ENCODE measurements at regions not wholly inside any gene's neighbourhood (a gene's known extent, or its start where the extent isn't known, plus 50 kb on each side); places are given as distances from the start of the nearest gene placed in this dataset.

DNA sequence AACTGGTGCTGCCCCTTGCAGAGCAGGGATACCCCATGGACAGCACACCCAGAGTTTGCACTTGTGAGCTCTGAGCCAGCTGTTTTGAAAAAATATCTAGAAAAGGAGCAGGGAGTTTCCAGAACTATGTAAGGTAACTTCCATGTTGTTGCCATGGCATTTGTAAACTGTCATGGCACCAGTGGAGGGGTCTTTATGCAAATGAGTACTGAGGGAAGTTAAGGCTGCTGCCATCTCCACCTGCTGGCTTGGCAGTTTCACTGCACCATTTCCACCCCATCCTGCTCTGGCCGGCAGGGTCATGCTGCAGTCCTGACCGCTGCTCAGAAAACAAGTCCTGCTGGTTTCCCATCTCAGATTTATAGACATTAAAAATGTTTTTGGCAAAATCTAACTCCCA, 52.3 kb upstream of the SNTG2 start:
- no peak for DNase-seq (ENCODE audit: low spot score)

DNA sequence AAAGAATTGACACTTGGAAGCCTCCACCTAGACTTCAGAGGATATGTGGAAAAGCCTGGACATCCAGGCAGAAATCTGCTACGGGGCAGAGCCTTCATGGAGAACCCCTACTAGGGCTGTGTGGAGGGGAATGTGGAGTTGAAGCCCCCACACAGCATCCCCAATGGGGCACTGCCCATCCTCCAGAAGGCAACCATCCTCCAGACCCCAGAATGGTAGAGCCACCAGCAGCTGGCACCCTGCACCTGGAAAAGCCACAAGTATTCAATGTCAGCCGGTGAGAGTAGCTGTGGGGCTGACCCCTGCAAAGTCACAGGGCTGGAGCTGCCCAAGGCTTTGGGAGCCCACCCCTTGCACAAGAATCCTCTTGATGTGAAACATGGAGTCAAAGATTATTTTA, 53.6 kb upstream of the SNTG2 start:
- DNase-seq (ENCODE audit: low spot score) = no peak

DNA sequence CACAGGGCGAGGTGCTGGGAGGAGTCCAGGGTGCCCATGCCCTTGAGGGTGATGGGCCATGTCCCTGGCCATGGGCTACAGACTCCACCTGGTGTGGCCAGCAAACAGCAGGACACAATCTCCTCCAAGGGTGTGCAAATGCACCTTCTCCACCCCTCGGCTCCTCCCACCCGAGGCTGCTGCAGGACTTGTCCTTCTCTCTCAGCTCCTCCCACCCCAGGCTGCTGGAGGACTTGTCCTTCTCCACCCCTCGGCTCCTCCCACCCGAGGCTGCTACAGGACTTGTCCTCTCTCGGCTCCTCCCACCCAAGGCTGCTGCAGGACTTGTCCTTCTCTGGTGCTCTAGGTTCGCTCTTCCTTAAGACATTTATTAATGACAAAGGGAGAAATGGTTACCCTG, 57.3 kb upstream of the SNTG2 start:
- no peak for DNase-seq (ENCODE audit: low spot score)

DNA sequence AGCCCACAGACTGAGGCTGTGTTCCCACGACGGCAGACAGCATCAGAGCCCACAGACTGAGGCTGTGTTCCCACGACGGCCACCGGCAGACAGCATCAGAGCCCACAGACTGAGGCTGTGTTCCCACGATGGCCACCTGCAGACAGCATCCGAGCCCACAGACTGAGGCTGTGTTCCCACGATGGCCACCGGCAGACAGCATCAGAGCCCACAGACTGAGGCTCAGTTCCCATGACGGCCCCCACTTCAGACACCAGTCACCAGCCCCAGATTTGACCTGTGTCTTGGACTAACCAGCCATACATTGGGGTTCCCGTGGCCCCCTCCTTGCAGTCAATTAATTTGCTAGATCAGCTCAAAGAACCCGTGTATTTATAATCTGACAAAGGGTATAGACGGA, 57.8 kb upstream of the SNTG2 start:
- DNase-seq (ENCODE audit: low spot score) = no peak

DNA sequence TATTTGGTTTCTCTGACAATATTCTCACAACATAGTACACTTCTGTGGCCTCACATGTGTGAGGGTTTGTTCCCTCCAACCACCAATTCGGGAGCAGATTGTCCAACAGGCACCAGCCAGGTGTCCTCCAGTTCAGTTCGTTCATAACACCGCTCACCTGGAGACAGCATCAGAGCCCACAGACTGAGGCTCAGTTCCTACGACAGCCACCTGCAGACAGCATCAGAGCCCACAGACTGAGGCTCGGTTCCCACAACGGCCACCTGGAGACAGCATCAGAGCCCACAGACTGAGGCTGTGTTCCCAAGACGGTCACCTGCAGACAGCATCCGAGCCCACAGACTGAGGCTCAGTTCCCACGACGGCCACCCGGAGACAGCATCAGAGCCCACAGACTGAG, 58.2 kb upstream of the SNTG2 start:
- no peak for DNase-seq (ENCODE audit: low spot score)

DNA sequence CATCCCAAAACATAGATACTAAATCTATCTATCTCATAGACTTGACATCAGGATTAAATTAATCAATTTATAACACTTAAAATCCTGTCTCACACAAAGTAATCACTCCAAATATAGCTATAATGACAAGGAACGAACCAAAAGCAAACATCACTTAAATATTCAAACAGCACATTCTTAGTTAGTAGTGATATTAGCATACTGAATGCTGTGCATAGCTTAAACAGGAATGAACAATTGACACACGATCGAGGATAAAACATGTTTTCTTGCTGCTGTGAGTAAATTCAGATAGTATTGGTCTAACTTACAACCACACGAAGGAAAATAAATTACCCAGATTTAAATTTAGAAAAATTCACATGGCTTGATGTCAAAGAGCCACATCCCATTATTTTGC, 58.9 kb upstream of the SNTG2 start:
- DNase-seq (ENCODE audit: low spot score) = no peak

DNA sequence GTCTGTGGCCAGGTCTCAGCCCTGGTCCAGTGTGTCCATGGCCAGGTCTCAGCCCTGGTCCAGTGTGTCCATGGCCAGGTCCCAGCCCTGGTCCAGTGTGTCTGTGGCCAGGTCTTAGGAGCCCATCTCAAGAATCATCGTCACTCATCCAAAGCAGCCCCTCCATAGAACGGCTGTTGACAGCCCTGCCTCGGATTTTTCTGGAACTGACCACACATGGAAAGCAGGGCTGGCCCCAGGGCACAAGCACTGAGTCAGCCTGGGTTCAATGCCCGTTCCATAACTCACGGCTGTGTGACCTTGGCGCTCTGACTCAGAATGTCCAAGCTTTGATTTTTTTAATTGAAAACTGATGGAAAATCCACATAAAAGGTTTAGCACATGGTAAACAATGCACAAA, 59.9 kb upstream of the SNTG2 start:
- no peak for DNase-seq (ENCODE audit: low spot score)

DNA sequence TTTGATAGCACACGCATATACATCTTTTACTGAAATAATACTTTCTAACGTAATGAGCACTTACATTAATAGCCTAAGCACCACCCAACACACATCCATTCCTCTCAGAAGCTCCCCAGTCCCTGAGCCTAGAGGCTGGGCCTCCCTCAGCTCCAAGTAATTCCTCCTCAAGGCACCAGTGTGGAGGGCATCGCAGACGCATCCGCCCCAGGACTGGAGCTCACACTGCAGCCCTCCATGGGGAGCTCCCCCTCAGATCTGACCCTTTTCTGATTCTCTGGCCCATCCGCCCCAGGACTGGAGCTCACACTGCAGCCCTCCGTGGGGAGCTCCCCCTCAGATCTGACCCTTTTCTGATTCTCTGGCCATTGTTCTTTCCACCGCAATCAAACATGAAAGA, 60.4 kb upstream of the SNTG2 start:
- DNase-seq (ENCODE audit: low spot score) = no peak

DNA sequence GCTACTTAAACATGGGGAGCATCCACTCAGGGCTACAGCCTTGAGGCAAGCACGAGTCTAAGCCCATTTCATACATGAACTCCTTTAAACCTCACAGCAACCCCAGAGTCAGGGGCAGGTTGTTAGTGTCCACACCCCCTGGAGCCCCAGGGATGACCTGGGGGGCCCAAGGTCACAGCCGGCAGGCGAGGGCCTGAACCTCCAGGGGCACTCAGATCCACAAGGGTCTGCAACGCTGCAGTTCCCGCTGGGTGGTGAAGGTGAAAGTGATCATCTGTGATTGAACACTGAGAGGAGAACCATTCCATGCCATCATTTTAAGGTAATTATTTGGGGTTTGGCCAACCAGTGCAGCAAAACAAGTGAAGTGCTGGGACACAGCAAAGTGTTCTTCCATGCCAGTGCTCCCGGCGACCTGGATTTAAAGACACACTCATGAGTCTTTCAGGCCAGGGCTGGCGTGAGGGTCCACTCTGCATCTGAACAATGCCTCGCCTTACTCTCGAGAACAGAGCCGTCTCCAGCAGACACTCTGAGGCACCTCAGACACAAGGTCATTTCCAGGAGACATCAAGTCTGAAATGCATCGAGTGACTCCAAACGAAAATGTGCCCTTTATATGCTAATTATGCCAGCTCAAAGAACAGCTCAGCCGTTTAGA, 61.6 kb upstream of the SNTG2 start:
- DNase-seq (ENCODE audit: low spot score) = no peak

DNA sequence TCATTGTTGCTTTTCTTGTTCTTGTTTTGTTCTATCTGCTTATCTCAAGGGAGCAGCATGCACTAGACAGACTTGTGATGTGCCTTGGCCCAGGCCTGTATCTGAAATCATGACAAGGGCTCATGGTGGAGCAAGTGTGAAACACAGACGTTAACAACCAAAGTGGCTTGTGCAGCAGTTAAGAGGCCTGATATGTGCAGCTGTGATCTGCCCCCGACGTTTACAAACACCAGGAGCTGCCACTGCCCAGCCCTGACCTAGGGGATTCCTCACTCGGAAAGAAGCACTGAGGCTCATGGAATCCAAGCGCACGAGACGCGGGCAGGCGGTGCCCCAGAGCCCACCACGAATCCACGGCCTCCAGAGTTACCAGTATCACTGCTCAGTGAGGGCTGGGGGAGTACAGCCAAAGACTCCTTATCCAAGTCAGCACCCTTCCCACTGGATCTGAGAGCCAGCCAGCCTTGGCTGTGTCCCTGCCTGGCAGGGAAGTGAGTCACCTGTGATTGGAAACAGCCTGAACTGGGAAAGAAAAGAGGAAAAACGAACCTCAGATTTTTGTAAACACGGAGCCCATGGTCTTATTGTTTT, 62.3 kb upstream of the SNTG2 start:
- DNase-seq (ENCODE audit: low spot score) = no peak

DNA sequence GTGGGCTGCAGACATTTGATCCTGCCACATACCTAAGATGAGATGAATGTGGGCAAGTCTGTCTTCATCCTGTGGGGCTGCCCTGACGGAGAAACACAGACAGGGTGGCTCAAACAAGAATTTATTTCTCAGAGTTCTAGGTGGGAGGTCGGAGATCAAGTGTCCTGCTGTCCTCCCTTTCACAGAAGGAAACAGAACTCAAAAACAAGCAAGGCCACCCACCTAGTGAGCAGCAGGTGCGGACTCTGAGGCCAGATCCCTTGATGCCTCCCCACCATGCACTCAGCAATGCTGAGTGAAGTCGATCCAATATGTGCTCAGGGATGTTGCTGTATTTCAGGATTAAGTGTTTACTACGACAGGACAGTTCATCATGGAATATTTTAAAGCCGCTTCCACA, 63.0 kb upstream of the SNTG2 start:
- DNase-seq (ENCODE audit: low spot score) = no peak

DNA sequence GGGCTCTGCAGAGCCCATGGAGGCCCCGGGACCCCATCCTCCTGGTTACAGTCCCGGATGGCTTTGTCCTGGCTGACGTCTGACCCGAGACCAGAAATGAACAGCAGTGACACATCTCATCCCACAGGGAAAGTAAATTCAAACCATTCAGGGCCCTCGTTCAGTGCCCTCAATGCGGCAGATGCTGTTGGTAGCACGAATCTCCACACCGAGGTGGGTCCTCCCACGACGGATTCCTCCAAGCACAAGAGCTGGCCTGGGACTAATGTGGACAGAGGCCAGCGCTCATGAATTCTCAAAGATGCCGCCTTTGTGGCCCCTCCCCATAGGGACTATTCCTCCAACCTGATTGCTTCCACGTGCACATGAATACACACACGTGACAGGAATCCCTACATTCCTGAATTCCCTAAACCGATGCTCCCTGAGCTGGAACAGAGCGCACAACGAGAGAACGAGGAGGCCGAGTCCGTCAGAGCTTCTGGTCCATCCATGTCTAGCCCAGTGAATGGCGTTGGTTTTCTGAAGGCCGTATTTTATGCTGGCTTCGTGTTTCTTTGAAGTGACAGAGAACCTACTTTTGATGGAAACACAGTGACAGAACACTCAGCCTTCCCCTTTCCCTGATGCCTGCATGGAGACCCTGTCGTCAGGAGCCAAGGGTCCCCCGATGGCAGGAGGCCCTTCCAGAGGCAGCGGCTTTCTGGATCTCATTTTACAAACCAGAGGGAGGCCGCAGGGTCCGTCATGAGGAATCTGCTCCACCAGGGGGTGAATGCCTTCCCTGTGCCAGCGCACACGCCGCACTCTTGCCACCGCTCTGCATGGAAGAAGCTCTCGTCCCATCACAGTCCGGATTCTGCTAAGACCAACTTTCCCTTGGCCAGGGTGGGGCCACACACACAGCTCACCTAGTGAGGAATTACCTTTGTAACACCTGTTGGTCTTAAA, 64.3 kb upstream of the SNTG2 start:
- DNase-seq (ENCODE audit: low spot score) = no peak

DNA sequence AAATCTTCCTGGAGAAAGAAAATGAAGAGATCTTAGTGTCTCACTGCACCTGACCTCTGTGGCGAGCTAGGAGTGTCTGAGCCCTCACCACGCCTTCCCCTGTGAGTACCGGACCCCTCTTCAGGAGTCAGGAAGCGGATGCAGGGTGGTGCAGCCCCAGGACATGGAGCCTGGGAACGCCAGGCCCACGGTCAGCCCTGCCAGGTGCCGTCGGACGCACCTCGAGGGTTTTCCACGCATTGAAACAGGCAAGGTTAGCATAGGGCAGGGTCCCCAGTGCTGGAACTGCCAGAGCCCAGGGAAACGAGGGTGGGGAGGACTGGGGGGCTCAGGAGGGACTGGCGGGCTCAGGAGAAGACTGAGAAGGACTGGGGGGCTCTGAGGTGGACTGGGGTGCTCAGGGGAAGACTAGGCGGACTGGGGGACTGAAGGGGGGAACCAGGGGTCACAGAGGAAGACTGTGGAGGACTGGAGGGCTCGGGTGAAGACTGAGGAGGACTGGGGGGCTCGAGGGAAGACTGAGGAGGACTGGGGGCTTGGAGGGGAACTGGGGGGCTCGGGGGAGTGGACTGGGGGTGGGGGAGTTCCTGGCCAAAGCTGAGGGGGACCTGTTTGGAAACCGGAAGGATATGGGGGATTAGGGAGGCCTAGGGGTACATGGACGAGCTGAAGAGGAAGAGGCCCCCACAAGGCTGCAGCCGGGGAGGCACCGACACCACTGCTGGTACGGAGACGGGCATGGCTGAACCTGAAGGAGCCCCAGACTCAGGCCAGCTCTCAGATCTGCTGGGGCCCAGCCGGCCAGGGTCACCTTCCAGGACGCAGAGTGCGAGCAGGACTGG, 65.2 kb upstream of the SNTG2 start:
- no peak for DNase-seq (ENCODE audit: low spot score)

DNA sequence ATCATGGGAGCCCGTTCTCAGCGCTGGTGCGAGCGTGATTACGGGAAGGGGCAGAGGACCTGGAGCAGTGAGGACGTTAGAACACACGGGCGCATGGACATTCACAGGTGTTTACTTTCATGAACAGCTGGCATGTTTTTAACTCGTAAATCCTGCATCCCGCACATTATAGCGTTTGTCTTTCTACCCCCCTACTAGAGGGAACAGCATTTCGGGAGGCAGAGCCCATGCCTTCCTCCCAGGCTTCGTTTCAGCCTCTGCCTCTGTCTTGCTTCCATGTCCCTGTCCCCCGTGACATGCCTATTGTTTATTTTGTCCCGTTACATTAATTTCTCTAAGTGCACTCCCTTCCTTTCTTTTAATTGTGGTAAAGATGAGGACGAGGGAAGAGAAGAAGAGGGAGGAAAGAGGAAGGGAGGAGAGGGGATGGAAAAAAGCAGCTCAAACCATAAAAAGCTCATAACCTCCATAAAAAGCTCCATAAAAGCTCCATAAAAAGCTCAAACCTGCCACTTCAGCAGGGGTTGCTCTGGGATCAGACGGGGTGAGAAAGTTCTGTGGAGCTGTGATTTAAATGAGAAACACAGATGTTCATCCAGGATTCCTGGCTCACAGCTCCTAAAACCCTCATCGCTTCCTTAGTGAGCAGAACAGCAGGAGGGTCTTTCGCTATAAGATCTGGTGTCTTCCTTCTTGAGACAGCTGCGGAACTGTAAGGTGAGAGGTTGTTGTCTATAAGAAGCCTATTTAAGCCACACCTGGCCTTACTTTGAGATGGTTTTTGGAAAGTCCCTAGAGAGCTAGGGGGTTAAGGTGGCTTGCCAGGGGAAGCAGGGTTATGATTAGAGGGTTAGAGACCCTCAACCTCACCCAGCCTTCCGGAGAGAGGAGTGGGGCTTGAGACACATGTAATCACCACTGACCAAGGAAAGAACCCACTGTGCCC, 66.6 kb upstream of the SNTG2 start:
- DNase-seq (ENCODE audit: low spot score) = no peak

DNA sequence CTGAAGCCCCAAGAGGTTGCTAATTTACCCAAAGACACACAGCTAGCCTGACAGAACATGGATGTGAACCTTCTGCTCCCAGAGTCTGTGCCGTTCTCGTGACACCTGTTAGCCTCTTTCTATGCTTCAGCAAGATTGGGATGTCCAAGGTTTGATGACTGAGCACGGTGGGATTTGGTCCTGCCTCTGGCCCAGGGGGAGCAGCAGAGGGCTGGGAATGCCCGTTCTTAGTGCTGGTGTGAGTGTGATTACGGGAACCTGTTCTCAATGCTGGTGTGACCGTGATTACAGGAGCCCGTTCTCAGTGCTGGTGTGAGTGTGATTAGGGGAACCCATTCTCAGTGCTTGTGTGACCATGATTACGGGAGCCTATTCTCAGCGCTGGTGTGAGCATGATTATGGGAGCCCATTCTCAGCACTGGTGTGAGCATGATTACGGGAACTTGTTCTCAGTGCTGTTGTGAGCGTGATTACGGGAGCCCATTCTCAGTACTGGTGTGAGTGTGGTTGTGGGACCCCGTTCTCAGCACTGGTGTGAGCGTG, 67.3 kb upstream of the SNTG2 start:
- no peak for DNase-seq (ENCODE audit: low spot score)

DNA sequence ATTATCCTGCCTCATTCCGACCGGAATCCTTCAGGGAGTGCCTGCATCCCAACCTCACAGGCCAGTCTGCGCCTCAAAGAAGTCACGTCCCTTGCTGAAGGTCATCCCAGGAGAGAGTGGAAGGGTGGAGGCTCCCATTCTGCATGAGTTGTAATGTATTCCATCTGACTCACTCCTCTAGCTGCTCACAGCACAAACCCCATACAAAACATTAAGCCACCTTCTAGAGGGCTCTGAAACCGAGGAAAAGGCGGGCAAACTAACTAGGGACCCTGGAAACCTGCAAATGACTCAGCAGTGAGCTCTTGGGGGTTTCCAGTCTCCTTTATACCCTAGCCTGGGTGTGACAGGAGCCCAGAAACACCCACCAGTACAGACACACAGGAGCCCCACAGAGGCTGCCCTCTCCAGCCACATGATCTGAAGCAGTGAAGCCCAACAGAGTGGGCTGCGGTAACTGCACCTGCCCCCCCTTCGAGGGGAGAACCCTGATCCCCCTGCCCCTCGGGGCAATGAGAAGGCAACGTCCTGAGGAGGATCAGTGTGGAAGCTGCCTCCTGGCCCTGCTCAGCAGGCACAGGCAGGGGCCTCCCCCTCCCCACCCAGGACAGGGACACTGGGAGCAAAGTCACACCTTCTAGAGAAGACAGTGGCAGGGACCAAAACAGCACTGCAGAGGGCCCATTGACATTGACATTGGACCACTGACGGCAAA, 69.3 kb upstream of the SNTG2 start:
- DNase-seq (ENCODE audit: low spot score) = no peak

DNA sequence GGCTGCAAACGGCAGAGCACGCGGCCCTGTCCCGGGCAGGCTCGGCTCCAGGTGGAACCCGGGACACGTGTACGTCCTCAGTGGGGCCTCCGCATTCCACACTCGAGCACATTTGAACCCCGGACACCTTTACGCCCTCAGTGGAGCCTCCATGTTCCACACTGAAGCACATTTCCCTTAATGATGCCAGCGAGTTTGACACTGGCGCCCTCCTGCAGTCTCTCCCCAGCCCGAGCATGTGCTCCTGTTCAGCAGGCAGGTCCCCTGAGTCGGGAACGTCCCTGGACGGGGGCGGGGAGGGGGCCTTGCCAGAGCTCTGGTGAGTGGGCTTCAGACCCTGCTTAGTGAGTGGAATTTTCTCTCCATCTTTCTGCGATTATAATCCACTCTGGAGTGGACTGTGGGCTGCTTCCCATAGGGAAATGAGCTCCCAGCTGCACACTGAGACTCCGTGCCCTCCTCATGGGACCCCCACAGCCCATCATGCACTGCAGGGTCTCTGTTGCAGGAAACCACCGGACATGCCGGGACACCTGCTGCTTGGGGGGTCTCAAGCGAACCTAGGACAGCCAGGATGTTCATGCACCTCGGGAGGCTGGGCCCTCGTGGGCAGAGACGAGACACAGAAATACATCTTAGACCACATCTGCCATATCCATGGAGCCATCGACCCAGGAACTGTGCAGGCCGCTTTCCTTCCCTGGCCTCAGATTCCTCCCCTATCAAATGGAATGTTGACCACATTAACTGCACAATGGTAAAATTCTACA, 70.3 kb upstream of the SNTG2 start:
- DNase-seq (ENCODE audit: low spot score) = no peak

DNA sequence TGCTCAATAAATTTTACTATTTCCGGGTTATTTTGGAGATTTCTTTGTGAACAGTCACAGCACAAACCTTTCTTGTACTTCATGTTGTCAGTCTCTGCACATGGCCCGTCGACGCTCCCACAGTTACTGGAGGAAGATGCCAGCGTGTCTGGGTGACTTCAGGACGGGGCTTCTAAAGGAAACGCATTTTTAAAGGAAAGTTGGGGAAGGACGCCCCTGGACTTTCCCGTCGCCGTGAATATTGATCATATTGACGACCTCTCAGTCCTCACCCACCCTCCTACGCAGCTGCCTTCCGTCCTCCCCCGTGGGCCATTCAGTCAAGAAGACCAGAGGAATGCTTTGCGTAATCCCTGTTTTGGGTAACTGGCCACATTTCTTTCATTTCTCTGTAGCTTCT, 71.1 kb upstream of the SNTG2 start:
- no peak for DNase-seq (ENCODE audit: low spot score)

DNA sequence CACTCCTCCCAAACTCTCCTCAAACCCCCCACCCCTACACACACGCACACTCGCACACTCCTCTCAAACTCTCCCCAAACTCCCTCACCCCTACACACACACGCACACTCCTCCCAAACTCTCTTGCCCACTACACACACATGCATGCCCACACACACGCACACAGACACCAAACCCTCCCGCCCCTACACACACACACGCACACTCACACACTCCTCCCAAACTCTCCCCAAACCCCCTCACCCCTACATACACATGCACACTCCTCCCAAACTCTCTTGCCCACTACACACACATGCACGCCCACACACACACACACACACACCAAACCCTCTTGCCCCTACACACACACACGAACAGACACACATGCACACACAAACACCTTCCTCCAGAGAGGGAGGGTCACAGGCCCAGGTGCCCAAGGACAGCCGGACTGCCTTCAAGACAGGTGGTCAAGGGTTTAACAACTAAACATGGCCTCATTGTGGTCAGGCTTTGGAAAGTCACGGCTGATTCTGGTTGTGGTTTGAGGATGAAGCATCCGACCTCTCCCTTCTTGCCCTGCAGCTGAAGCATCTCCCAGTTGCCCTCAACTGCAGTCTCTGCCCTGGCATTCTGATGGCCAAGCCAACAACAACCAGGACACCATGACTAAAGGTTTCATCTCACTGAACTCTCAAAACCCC, 72.3 kb upstream of the SNTG2 start:
- DNase-seq (ENCODE audit: low spot score) = no peak

All from kidney capillary endothelial cell (primary cell).